CD14-positive monocyte (primary cell): ENCODE measurements at regions not wholly inside any gene's neighbourhood (a gene's known extent, or its start where the extent isn't known, plus 50 kb on each side); places are given as distances from the start of the nearest gene placed in this dataset.

ENCODE experiments used
- DNase-seq, 3 donors: peaks; one replicate each; pipeline ENCODE4 v3.0.0-alpha.2; 2011 to 2022
- H2AFZ ChIP-seq: 2 replicates; pipeline ENCODE4 v1.6.0; 2012; ENCODE audit warnings: mild to moderate bottlenecking, low read depth, low read length, inconsistent platforms; ENCODE audit not compliant: insufficient read depth, poor library complexity, severe bottlenecking
- H3K27ac ChIP-seq, 2 donors: 1 replicate in 1 of 2; 2 replicates in 1 of 2; pipeline ENCODE4 v1.5.1; 2012 to 2013; ENCODE audit warnings: low read length in 2 of 2, control low read depth in 1 of 2, inconsistent platforms in 1 of 2, low read depth in 1 of 2, mild to moderate bottlenecking in 1 of 2
- H3K27me3 ChIP-seq, 2 donors: one replicate each; pipeline versions ENCODE4 v1.6.0 to v1.6.1; 2011 to 2013; ENCODE audit warnings: low read length in 2 of 2; ENCODE audit not compliant: control insufficient read depth in 2 of 2, insufficient read depth in 2 of 2
- H3K36me3 ChIP-seq, 2 donors: replicated peaks in 1 of 2; 1 replicate in 1 of 2; 2 replicates in 1 of 2; pipeline versions ENCODE4 v1.5.1 to v1.6.1; 2012 to 2013; ENCODE audit warnings: low read length in 2 of 2, control low read depth in 1 of 2, inconsistent platforms in 1 of 2, mild to moderate bottlenecking in 1 of 2; ENCODE audit not compliant: insufficient read depth in 2 of 2, control insufficient read depth in 1 of 2
- H3K4me1 ChIP-seq, 2 donors: 1 replicate in 1 of 2; 2 replicates in 1 of 2; pipeline versions ENCODE4 v1.5.1 to v1.6.1; 2012 to 2013; ENCODE audit warnings: low read length in 2 of 2, control low read depth in 1 of 2, inconsistent platforms in 1 of 2, mild to moderate bottlenecking in 1 of 2, moderate library complexity in 1 of 2; ENCODE audit not compliant: insufficient read depth in 2 of 2, control insufficient read depth in 1 of 2
- H3K4me2 ChIP-seq: replicated peaks from 2 replicates; pipeline ENCODE3; 2012; ENCODE audit warnings: low read length, moderate library complexity, mild to moderate bottlenecking; ENCODE audit not compliant: poor library complexity, severe bottlenecking; ENCODE audit errors: extremely low read depth
- H3K4me3 ChIP-seq, 3 experiments: fragments of 200-600 bp in 1 of 3; sonication (generic) in 1 of 3; replicated peaks in 1 of 3; 1 replicate in 2 of 3; 2 replicates in 1 of 3; pipeline ENCODE4 v1.5.1; 2011 to 2013; ENCODE audit warnings: low read length in 3 of 3, mild to moderate bottlenecking in 3 of 3, control low read depth in 2 of 3, low read depth in 2 of 3, inconsistent platforms in 1 of 3, moderate library complexity in 1 of 3
- H3K79me2 ChIP-seq: 2 replicates; pipeline ENCODE4 v1.6.0; 2012; ENCODE audit warnings: mild to moderate bottlenecking, control low read depth, inconsistent platforms, low read length, moderate library complexity; ENCODE audit not compliant: insufficient read depth
- H3K9ac ChIP-seq: 2 replicates; pipeline ENCODE4 v1.6.0; 2017; ENCODE audit warnings: low read length, mild to moderate bottlenecking; ENCODE audit not compliant: insufficient read depth, poor library complexity, severe bottlenecking
- H3K9me3 ChIP-seq, 2 donors: replicated peaks in 1 of 2; 1 replicate in 1 of 2; 2 replicates in 1 of 2; pipeline versions ENCODE4 v1.5.1 to v1.6.1; 2012 to 2013; ENCODE audit warnings: low read length in 2 of 2, control low read depth in 1 of 2; ENCODE audit not compliant: control insufficient read depth in 1 of 2, insufficient read depth in 1 of 2
- H4K20me1 ChIP-seq: 2 replicates; pipeline ENCODE4 v1.6.0; 2012; ENCODE audit warnings: mild to moderate bottlenecking, low read length, control low read depth, moderate library complexity; ENCODE audit not compliant: insufficient read depth
- H3K27ac Mint-ChIP-seq, 7 donors: one replicate each; pipeline ENCODE4 v1.8.0; 2020; ENCODE audit warnings: mild to moderate bottlenecking in 7 of 7, mixed read lengths in 7 of 7, moderate library complexity in 6 of 7, inconsistent platforms in 2 of 7
- H3K27me3 Mint-ChIP-seq, 3 donors: one replicate each; pipeline ENCODE4 v1.8.0; 2021 to 2022; ENCODE audit warnings: low read depth in 3 of 3, mild to moderate bottlenecking in 3 of 3, mixed read lengths in 3 of 3, moderate library complexity in 3 of 3, inconsistent platforms in 1 of 3
- H3K36me3 Mint-ChIP-seq, 2 donors: one replicate each; pipeline ENCODE4 v1.8.0; 2020; ENCODE audit warnings: mixed read lengths in 2 of 2, inconsistent platforms in 1 of 2, mild to moderate bottlenecking in 1 of 2
- H3K4me1 Mint-ChIP-seq: one replicate; pipeline ENCODE4 v1.8.0; 2020; ENCODE audit warnings: mild to moderate bottlenecking, mixed read lengths
- H3K4me3 Mint-ChIP-seq, 2 donors: one replicate each; pipeline ENCODE4 v1.8.0; 2020; ENCODE audit warnings: mild to moderate bottlenecking in 2 of 2, mixed read lengths in 2 of 2, moderate library complexity in 1 of 2
- H3K9me3 Mint-ChIP-seq, 7 donors: one replicate each; pipeline ENCODE4 v1.8.0; 2020 to 2022; ENCODE audit warnings: mixed read lengths in 7 of 7, mild to moderate bottlenecking in 6 of 7, moderate library complexity in 6 of 7, inconsistent platforms in 2 of 7
- WGBS: methylation state at CpG from one replicate; pipeline ENCODE4 v1.1.5; 2013; ENCODE audit warnings: missing lambda C conversion rate; ENCODE audit not compliant: insufficient coverage; 5-methylcytosine and 5-hydroxymethylcytosine counted together
- intact Hi-C, 2 donors: fragments of 100-400 bp; cut with micrococcal nuclease; formaldehyde crosslinking; loops; one replicate each; pipeline versions ENCODE4 v1.15.0 to v1.15.1; 2023
- TF ChIP-seq, protein P1 (sequence below): fragments of 200-600 bp; IDR thresholded peaks from one replicate; pipeline ENCODE4 v1.8.0; 2022; ENCODE audit warnings: antibody characterized with exemption, mild to moderate bottlenecking

DNA sequence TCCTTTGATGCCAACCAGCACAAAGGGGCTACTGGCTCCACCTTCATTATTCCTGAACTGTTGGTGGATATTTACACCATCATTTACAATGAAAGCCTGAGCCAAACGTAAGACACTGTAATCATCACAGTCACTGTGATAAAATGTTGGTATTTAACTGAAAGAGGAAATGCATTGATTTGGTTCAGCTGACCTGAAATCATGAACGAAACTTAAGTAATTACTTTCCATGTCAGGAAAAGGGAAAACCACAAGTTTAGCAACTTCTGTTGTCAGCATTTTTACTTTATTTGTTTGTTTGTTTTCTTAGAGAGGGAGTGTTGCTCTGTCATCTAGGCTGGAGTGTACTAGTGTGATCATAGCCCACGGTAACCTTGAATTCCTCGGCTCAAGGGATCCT, 247.8 kb upstream of the FAM47A start:
- no peaks in the 10 kb centered on the region for H3K27me3 Mint-ChIP-seq
- Histone ChIP-seq H4K20me1 (no peaks in the 10 kb centered on the region), H3K4me2 (no peak overlapping the region), H3K79me2 (no peaks in the 10 kb centered on the region), H3K4me3 (no peak overlapping the region), H3K36me3 (no peaks in the 10 kb centered on the region), H3K9me3 (no peaks in the 10 kb centered on the region), H2AFZ (no peak overlapping the region), H3K9ac (no peak overlapping the region), H3K27ac (no peak overlapping the region), H3K27me3 (no peaks in the 10 kb centered on the region), H3K4me1 (no peaks in the 10 kb centered on the region)
- intact Hi-C loops, result no loop called here
- TF ChIP-seq, protein P1, sequence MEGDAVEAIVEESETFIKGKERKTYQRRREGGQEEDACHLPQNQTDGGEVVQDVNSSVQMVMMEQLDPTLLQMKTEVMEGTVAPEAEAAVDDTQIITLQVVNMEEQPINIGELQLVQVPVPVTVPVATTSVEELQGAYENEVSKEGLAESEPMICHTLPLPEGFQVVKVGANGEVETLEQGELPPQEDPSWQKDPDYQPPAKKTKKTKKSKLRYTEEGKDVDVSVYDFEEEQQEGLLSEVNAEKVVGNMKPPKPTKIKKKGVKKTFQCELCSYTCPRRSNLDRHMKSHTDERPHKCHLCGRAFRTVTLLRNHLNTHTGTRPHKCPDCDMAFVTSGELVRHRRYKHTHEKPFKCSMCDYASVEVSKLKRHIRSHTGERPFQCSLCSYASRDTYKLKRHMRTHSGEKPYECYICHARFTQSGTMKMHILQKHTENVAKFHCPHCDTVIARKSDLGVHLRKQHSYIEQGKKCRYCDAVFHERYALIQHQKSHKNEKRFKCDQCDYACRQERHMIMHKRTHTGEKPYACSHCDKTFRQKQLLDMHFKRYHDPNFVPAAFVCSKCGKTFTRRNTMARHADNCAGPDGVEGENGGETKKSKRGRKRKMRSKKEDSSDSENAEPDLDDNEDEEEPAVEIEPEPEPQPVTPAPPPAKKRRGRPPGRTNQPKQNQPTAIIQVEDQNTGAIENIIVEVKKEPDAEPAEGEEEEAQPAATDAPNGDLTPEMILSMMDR, result no peak
- no peak for DNase-seq
- H3K4me1 Mint-ChIP-seq, result no peaks in the 10 kb centered on the region
- no peaks in the 10 kb centered on the region for H3K36me3 Mint-ChIP-seq
- peaks cover 0 to 7% (median 0%) of the 10 kb centered on the region in 7 donors for H3K9me3 Mint-ChIP-seq
- no peak overlapping the region for H3K27ac Mint-ChIP-seq
- H3K4me3 Mint-ChIP-seq, result no peak overlapping the region
- no CpG with 5 or more reads among the region's 4 CpGs for WGBS

DNA sequence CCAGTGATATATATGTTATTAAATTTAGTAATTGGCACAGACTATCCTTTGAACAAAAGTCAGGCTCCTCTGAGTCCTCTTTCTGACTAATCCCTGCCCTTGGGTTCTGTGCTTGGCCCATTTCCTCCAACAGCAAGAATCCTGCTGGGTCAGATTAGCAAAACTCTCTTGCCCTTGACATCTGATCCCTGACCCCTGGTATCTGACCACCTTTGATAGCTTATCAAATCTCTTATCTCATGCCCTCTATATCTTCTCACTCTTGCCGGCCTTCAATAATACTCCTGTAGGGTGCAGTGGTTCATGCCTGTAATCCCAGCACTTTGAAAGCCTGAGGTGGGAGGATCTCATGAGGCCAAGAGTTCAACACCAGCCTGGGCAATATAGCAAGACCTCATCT, 245.5 kb upstream of the FAM47A start:
- Histone ChIP-seq H3K27me3 (no peaks in the 10 kb centered on the region), H2AFZ (no peak overlapping the region), H3K36me3 (no peaks in the 10 kb centered on the region), H3K9me3 (no peaks in the 10 kb centered on the region), H3K4me2 (no peak overlapping the region), H3K4me1 (no peaks in the 10 kb centered on the region), H4K20me1 (no peaks in the 10 kb centered on the region), H3K9ac (no peak overlapping the region), H3K79me2 (no peaks in the 10 kb centered on the region), H3K4me3 (no peak overlapping the region), H3K27ac (no peak overlapping the region)
- Mint-ChIP-seq H3K27me3 (no peaks in the 10 kb centered on the region), H3K36me3 (no peaks in the 10 kb centered on the region), H3K4me1 (no peaks in the 10 kb centered on the region), H3K4me3 (no peak overlapping the region), H3K27ac (no peak overlapping the region), H3K9me3 (peaks cover 0 to 7% (median 0%) of the 10 kb centered on the region in 7 donors)
- intact Hi-C loops, result no loop called here
- no CpG with 5 or more reads among the region's 1 CpG for WGBS
- TF ChIP-seq, protein P1, result no peak
- DNase-seq, result no peak
